ENCODE measurements at regions not wholly inside any gene's neighbourhood (a gene's known extent, or its start where the extent isn't known, plus 50 kb on each side); places are given as distances from the start of the nearest gene placed in this dataset.
"Not testable (repeated sequence)": the region's sequence is repeated elsewhere in the genome, so short reads cannot be mapped to it uniquely, and the experiment has no call there.

DNA sequence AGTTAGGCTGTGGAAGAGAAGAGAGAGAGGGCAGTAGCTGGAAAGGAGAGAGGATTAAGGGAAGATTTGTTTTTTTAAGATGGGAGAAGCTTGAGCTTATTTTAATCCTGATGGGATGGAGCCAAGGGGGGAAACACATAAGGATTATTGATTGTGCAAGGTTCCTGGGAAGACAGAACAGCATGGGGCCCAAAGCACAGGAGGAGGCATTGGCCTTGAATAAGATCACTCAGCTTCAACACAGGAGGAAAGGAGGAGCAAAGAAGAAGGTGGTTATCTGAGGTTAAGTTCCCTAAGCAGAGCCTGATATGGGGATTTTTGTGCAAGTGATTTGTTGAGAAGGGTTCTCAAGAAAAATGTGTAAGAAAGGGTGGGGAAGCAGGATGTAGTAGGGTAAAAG lies 169.8 kb downstream of the ABCC12 start:
- TF ChIP-seq JUND (IDR thresholded peaks at IDR 0.05; ENCODE audit: low read depth): no peak
- DNase-seq (ENCODE audit: low read depth in 1 of 2, low spot score in 1 of 2): no peak
- in situ Hi-C loops (cut with HindIII; ENCODE audit: low pct_unique_long_range_greater_than_20kb, low sequenced_read_pairs): no loop called here

- TF ChIP-seq JUND (IDR thresholded peaks at IDR 0.05; ENCODE audit: low read depth): no peak
- in situ Hi-C loops (cut with HindIII; ENCODE audit: low pct_unique_long_range_greater_than_20kb, low sequenced_read_pairs): no loop called here
- no peak for DNase-seq (ENCODE audit: low read depth in 1 of 2, low spot score in 1 of 2)
These were observed 171.1 kb downstream of the ABCC12 start for GRCh38 chr16:47984669-47985068.

- no peak for TF ChIP-seq JUND (IDR thresholded peaks at IDR 0.05; ENCODE audit: low read depth)
- in situ Hi-C loops (cut with HindIII; ENCODE audit: low pct_unique_long_range_greater_than_20kb, low sequenced_read_pairs): no loop called here
- DNase-seq (ENCODE audit: low read depth in 1 of 2, low spot score in 1 of 2): no peak
These were observed 171.7 kb downstream of the ABCC12 start for GRCh38 chr16:47983999-47984580.

- TF ChIP-seq JUND (IDR thresholded peaks at IDR 0.05; ENCODE audit: low read depth): no peak
- in situ Hi-C loops (cut with HindIII; ENCODE audit: low pct_unique_long_range_greater_than_20kb, low sequenced_read_pairs): no loop called here
These were observed 175.6 kb downstream of the ABCC12 start for GRCh38 chr16:47980212-47980611.

DNA sequence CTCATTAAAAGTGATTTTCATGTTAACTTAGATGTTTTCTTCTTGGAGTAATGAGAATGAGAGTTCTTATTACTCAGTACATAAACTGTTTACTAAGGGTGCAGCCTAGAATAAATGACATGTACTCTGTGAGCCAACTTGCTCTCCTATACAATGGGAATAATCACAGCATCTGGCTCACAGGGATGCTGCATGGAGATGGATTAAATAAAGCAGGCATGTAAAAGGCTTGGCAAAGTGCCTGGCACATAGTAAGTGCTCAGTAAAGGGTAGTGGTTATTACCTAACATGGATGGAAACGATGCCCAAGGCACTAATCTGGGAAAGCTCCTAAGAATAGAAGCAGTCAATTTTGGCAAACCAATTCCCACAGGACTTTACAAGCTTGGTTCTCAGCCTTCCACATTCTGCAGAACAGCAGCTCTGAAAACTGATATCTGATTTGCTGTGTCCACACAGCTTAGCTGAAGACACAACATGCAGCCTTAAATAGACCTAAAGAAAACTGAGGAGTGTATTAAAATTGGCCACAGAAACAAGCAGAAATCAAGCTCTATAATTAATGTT lies 176.1 kb downstream of the ABCC12 start:
- DNase-seq (ENCODE audit: low read depth in 1 of 2, low spot score in 1 of 2): no peak
- TF ChIP-seq JUND (IDR thresholded peaks at IDR 0.05; ENCODE audit: low read depth): no peak
- in situ Hi-C loops (cut with HindIII; ENCODE audit: low pct_unique_long_range_greater_than_20kb, low sequenced_read_pairs): no loop called here

More at GRCh38 chr16:47980212-47980611, 175.6 kb downstream of the ABCC12 start:
- no peak for DNase-seq (ENCODE audit: low read depth in 1 of 2, low spot score in 1 of 2)

- in situ Hi-C loops (cut with HindIII; ENCODE audit: low pct_unique_long_range_greater_than_20kb, low sequenced_read_pairs): no loop called here
- no peak for TF ChIP-seq JUND (IDR thresholded peaks at IDR 0.05; ENCODE audit: low read depth)
These were observed 176.7 kb downstream of the ABCC12 start for GRCh38 chr16:47979164-47979520.

GRCh38 chr16:47978491-47979163 lies 177.2 kb downstream of the ABCC12 start:
- TF ChIP-seq JUND (IDR thresholded peaks at IDR 0.05; ENCODE audit: low read depth): no peak
- no peak for DNase-seq (ENCODE audit: low read depth in 1 of 2, low spot score in 1 of 2)
- in situ Hi-C loops (cut with HindIII; ENCODE audit: low pct_unique_long_range_greater_than_20kb, low sequenced_read_pairs): no loop called here

More at GRCh38 chr16:47979164-47979520, 176.7 kb downstream of the ABCC12 start:
- DNase-seq (ENCODE audit: low read depth in 1 of 2, low spot score in 1 of 2): no peak

DNA sequence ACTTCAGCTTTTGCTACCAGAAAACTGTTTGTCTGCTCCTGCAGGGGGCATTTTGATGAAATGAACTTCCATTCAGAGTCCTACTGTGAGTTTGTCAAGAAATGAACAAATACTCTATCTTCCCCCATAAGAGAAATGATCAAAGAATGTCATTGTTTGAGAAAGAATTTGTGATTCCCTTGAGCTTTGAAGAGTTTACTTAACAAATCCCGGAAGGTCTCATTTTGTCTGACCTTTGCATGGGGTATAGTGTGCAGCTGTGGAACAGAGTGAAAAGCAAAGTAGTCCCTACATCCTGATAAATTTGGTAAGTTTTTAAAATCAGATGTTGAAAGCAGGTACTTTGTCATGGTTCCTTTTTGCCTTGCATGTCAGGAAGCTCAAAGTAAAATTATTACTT lies 178.0 kb downstream of the ABCC12 start:
- in situ Hi-C loops (cut with HindIII; ENCODE audit: low pct_unique_long_range_greater_than_20kb, low sequenced_read_pairs): no loop called here
- no peak for DNase-seq (ENCODE audit: low read depth in 1 of 2, low spot score in 1 of 2)
- no peak for TF ChIP-seq JUND (IDR thresholded peaks at IDR 0.05; ENCODE audit: low read depth)

GRCh38 chr16:47976636-47977210 lies 179.1 kb downstream of the ABCC12 start:
- TF ChIP-seq JUND (IDR thresholded peaks at IDR 0.05; ENCODE audit: low read depth): no peak
- in situ Hi-C loops (cut with HindIII; ENCODE audit: low pct_unique_long_range_greater_than_20kb, low sequenced_read_pairs): no loop called here
- no peak for DNase-seq (ENCODE audit: low read depth in 1 of 2, low spot score in 1 of 2)

- DNase-seq (ENCODE audit: low read depth in 1 of 2, low spot score in 1 of 2); in situ Hi-C loops (cut with HindIII; ENCODE audit: low pct_unique_long_range_greater_than_20kb, low sequenced_read_pairs): not testable (repeated sequence)
These were observed 180.8 kb downstream of the ABCC12 start for GRCh38 chr16:47974971-47975370.

DNA sequence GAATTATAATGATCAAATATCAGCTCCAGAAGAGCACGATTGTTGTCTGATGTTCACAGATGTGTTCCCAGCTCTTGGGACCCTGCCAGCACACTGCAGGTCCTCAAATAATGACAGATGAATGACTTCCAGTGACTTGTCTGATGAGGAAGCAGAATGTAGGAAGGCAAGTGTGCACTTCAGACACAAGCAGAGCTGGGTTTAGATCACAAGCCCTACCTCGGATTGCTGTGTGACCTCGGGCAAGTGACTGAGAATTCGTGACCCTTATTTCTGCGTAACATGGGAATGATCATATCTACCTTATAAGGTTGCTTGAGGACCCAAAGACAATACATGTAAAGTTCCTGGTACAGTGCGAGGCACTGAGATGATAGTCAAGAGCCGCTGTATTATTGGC lies 182.2 kb downstream of the ABCC12 start:
- no peak for TF ChIP-seq JUND (IDR thresholded peaks at IDR 0.05; ENCODE audit: low read depth)
- no peak for DNase-seq (ENCODE audit: low read depth in 1 of 2, low spot score in 1 of 2)
- in situ Hi-C loops (cut with HindIII; ENCODE audit: low pct_unique_long_range_greater_than_20kb, low sequenced_read_pairs): no loop called here

- in situ Hi-C loops (cut with HindIII; ENCODE audit: low pct_unique_long_range_greater_than_20kb, low sequenced_read_pairs): no loop called here
- no peak for DNase-seq (ENCODE audit: low read depth in 1 of 2, low spot score in 1 of 2)
- TF ChIP-seq JUND (IDR thresholded peaks at IDR 0.05; ENCODE audit: low read depth): no peak
These were observed 183.4 kb downstream of the ABCC12 start for GRCh38 chr16:47972246-47972985.

GRCh38 chr16:47971225-47971624 lies 184.6 kb downstream of the ABCC12 start:
- no peak for DNase-seq (ENCODE audit: low read depth in 1 of 2, low spot score in 1 of 2)
- in situ Hi-C loops (cut with HindIII; ENCODE audit: low pct_unique_long_range_greater_than_20kb, low sequenced_read_pairs): no loop called here
- TF ChIP-seq JUND (IDR thresholded peaks at IDR 0.05; ENCODE audit: low read depth): no peak

Data from T47D (cell line).